HG02571 (cell line): ENCODE measurements at regions not wholly inside any gene's neighbourhood (a gene's known extent, or its start where the extent isn't known, plus 50 kb on each side); places are given as distances from the start of the nearest gene placed in this dataset.
A peak's percentile ranks its signal among the peaks of the same experiment; 100 is the strongest.

ENCODE experiments used
- ATAC-seq: cut with Tn5 transposase; IDR thresholded peaks from one replicate; pipeline ENCODE4 v1.9.1; 2021; ENCODE audit warnings: mild to moderate bottlenecking, moderate library complexity; ENCODE audit not compliant: unreplicated experiment

DNA sequence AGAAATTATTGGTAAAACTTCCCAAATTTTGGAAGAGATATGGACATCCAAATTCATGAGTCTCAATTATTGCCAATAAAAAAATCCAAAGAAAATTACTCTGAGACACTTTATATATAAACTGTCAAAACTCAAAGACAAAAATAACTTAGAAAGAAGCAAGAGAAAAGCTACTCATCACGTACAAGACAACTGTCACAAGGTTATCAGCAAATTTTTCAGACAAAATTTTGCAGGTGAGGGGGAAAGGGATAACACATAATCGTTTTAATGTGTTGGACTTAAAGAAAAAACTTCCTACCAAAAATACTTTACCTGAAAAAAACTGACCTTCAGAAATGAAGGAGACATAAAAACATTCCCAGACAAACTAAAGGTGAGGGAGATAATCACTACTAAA, 272.5 kb downstream of the THBS2 start:
- ATAC-seq = no peak

DNA sequence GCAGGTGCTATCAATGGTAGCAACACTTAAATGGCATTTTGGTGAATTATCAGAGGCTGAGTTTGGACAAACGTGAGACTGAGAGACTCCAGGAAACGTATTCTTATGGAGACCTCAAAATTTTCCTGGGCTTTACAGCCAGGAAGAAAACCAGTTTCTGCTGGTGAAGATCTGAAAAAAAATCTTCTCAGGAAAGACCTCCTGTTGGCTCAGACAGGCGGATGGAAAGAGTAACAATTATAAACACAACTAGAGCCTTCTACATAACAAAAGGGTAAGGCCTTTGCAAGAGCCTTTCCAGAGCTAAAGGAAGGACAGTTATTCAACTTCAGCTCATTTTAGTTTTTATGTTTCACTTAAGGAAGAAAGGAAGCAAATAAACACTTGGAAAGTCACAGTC, 274.4 kb downstream of the THBS2 start:
- no peak for ATAC-seq

DNA sequence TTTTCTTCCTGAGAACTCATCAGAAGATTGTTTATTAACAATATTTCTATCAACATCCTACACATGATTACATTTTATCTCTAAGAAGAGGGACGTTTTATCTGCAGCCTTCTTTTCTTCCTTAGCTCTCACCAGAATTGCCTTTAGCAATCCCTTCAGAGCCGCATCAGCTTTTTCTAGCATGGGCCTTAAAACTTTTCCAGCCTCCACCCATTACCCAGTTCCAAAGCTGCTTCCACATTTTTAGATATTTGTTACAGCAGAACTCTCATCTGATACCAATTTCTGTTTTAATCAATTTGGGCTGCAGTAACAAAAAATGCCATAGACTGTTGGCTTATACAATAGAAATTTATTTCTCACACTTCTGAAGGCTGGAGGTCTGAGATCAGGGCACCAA, 281.5 kb downstream of the THBS2 start:
- ATAC-seq = no peak

DNA sequence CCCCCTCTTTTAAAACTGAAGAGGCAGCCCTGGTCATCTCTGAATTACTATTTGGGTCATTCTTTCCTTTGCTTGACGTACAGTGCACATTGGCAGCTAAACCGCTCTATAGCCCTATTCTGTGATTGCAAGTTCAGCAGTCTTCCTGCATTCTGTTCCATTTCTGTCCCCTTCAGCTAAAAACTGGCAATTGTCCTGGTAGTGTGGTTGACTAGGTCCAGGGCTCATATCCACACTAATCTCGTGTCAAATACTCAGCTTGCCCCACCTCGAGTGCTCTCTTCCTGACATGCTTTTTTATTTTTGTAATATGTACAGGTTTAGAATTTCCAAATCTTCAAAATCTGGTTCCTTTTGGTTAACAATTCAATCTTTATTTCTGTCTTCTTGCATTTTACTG, 282.1 kb downstream of the THBS2 start:
- ATAC-seq = no peak

DNA sequence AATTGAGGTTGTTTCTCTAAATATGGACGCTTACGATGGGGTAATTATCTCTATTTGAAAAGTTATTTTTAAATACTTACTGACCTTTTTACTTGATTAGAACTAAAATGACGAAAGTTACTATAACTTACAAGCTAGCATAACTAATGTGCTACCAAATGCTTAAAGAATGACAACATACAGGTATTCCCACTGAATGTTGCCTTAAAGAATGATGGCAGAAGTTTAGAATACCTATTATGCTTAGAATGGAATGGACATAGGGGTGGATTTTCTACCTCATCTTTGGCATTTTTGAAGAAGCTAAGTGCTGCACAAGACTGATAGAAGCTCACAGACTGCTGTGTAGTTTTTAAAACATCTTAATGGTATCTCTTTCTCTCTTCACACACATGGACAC, 284.8 kb downstream of the THBS2 start:
- ATAC-seq = no peak

DNA sequence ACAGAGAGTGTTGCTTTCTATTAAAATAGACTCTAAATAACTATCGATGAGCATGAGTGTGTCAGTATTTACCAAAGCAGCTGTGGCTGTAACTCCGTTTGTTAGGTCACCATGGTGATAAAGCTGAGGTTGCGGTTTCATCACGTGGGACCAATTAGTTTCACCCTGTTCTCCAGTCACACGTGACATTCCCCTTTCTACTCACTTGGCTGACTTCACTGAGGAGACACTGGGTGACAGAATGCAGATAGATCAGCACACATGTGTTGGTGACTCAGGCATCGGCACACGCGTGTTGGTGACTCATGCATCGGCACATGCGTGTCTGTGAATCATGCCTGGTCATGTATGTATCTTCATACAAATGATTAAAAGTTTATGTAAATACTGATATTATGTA, 285.4 kb downstream of the THBS2 start:
- no peak for ATAC-seq

DNA sequence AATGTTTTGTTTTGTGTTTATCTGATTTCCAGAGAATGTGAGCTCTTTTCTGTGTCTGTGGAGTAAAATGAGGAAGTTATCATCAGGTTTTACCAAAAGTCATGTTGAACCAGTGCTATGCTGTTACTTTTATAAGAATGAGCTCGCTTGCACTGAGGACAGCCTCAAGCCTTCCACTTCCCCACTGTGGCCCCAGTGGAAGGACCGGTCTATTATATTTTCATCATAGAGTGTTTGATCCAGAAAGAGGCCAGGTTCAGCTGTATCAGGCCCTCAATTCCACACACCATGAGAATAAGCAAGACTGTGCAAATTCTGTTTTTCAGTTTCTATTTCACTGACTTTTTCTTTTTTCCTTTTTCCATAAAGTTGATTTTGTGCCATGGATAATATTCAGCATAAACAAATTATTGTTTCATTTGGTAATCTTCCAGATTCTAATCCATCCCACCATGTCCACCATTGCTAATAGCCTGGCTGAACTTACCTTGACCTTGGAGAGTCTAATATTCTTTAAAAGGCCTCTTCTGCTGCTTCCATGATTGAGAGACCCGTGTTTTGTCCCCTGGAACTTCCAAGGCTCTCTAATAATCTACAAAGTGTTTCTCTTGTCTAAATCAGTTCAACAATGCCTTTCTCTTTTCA, 286.2 kb downstream of the THBS2 start:
- no peak for ATAC-seq

DNA sequence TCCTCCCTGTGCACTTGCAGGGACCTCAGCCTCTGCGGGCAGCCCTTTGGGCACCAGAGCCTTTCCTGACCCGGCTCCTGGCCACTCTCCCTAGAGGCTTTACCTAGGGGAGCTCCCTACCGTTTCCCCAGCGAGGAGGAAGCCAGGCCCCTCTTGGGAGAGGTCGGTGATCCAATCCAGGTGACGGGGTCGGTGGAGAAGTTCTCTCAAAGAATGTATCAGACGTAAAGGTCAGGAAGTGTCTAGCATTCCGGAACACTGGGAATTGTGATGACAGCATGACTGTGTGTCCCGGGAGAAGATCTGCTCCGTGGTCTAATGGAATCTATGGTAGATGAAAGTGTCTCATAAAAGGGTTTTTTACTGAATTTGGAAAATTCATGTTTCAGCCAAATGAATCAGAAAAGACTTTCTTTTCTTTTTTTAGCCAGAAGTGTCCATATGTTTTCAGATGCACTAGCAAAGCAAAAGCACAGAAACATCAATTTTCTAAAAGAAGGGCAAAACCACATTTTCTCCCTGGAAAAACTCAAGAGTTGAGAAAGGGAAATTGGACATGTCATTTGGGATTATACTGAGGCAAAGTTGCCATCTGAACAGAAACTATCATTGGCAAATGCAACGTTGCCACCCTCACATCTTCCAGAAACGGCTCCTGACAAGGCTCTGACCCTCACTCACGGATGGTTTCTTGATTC, 289.4 kb downstream of the THBS2 start:
- no peak for ATAC-seq

DNA sequence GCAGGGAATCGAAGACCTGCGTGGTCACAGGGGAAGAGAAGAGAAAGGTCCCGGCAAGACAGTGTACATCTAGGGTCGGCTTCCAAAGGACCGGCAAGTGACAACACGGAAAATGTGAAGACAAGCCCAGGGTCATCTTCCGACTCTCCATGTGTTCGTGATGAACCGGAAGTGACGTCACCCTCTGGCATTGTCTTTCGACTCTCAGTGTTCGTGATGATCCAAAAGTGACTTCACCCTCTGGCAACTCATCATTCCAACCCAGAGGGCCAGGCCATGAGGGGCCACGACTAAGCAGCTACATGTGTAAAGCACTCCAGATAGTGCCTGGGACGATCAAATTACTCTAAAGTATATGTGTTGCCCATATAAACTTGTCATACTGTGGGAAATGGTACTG, 290.8 kb downstream of the THBS2 start:
- ATAC-seq = no peak

DNA sequence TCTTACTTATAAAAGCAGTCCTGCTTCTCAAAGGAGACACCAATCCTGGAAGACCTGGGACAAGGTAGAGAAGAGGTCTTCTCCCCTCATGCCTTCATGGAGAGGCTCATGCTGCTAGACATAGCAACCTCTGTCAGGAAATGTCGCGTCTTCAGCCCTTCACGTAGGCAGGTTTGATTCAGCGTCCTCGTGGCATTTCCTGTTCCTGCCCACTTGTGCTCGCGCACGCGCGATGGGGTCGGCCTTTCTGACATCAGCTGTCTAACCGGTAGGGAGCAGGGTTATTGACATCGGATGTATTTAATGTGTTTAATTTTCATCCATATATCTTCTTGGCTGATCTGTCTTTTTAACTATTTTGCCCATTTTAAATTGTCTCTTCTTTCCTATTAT, 292.4 kb downstream of the THBS2 start:
- ATAC-seq = no peak

DNA sequence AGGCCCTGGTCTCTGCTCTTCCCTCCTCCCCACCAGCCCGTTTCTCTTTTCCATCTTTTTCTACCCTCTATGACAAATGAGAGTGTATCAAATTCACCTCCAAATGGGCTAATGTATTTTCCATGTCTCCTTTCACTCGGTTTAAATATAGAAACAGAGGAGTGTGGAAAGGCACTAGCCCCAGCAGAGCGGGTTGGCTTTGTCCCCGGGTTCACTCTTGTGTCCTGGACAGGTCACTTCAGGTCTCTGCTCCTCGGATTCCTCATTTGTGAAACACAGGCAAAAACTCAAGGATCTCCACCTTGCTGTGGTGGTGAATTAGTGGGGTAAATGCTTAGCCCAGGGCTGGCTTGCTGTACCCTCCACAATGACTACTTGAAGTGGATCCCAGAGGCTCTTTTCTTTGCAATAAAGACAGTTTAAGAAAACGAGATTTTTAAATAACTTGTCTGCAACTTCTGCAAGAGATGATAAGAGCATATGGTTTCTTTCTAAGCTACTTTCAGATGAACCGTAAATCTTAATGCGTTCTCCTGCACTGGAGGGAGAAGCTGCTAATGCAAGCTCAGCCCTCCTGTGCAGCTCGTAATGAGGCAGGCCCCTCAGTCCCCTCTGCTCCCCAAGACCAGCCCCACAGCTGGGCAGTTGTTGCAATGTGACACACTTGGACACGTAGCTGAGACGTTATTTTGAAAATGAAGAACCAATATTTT, 292.9 kb downstream of the THBS2 start:
- no peak for ATAC-seq

DNA sequence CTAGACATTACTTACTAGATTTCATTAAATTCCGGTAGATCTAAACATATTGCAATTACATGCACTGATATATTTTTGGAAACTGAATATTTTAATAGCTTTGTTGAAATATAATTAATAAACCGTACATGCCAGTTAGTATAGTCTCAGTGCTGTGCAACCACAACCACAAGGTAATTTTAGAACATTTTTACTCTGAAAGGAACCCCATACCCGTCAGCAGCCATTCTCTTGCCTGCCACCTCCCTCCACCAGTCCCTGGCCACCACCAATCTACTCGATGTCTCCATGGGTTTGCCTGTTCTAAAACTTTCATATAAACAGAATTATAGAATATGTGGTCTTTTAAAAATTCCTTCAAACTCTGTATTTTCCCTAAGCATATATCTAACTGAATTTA, 293.9 kb downstream of the THBS2 start:
- no peak for ATAC-seq

DNA sequence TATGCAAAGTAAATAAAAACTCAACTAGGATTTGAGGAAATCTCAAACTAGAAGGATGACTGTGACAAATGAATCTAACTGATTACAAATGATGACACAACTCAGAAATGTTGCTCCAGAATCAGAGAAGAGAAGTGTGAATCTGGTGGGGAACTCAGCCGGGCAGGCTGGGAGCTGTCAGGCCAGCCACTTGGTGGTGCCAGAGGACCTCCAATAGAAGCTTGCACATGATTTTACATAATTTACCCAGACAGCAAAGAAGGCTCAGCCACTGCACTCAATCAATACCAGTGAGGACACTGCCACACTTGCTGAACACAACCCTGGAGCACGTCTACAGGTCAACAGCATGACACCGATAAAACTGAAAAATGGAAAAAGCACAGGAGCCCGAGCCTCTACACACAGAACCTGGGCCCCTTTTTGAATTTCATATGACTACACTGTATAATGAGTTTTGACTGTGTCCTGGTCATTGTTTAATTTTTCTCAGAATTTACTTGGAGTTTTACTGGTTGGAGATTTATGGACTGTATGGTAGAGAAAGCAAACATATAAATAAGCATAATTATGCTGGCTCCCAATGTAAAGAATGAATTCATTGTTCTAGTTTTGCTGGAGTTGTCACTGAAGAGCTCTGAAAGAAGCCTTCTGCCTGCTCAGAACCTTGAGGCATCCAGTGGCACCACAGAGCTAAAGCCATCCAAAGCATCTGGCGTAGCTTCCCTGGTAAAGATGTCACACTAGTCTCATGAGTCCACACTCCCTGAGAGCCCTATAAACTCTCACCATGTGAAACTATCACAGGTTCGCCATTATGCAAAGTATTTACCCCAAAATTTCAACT, 296.5 kb downstream of the THBS2 start:
- ATAC-seq = peak; percentile 70

DNA sequence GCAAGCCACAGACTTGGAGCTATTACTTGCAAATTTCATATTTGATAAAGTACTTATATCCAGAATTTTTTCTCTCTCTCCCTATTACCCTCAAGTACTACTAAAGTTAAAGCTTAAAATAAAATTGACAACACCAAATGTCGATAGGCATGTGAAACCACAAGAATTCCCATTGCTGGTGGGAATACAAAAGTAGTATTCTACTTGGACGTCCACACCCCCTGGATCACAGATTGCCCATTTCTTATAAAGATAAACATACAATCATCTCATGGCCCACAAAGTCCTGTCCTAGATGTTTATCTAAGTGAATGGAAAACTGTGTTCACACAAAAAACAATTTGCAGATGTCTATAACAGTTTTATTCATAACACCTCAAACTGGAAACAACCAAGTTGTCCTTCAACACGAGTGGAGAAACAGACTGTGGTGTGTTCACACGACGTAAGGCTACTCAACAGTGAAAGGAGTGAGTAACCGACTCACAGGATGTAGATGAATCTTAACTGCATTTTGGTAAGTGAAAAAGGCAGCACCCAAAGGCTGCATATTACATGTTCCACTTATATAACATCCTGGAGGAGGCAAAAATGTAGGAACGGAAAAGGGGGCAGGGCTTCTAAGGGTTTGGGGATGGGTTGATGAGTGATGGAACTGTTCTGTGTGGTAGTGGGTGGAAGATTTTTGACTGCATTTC, 297.4 kb downstream of the THBS2 start:
- ATAC-seq = no peak

DNA sequence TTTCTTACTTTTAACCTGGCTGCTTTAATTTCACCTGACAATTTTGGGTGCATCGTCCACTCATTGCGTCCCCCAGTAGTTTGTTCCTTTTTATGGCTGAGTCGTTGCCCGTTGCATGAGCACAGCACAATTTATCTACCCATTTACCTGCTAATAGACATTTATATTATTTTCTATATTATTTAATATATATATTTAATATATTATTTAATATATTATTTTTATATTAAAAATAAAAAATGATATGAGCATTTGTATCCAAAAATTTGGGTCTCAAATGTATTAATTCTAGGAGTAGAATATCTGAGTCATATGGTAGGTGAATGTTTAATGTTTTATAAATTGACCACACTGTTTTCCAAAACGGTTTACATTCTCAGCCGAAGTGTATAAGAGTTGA, 300.2 kb downstream of the THBS2 start:
- no peak for ATAC-seq

DNA sequence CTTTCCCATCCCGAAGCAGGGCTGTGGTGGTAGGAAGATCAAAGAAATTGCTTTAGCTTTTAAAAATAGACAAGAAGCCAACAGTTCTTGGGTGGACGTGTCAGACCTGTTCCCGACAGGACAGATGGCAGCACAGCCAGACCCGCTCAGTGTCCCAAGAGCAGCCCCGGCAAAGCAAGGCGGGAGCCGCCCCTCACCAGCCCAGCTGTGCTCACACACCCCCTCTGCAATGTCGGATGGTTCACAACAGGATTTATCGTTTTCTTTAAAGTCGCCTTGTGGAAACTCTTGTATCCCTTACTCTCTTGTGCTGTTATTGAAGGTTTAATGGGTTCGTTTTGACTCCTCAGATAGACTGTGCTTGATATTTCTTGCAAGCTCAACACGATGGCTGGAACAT, 302.4 kb downstream of the THBS2 start:
- no peak for ATAC-seq

DNA sequence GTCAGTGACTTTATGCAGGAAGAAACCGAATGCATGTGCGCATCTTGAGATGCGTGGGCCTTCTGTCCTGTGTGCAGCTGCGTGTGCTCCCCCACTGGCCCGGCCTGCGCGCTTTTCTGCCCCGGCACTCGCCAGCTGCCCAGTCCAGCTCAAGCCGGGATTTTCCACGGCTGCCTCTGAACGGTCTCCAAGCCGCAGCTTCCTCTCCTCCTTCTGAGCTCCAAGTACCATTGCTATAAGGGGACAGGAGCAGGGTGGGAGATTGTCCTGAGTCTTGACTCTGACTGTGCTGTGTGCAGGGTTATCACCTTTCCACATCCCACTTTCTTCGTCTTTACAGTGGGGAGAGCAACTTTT, 302.8 kb downstream of the THBS2 start:
- no peak for ATAC-seq

DNA sequence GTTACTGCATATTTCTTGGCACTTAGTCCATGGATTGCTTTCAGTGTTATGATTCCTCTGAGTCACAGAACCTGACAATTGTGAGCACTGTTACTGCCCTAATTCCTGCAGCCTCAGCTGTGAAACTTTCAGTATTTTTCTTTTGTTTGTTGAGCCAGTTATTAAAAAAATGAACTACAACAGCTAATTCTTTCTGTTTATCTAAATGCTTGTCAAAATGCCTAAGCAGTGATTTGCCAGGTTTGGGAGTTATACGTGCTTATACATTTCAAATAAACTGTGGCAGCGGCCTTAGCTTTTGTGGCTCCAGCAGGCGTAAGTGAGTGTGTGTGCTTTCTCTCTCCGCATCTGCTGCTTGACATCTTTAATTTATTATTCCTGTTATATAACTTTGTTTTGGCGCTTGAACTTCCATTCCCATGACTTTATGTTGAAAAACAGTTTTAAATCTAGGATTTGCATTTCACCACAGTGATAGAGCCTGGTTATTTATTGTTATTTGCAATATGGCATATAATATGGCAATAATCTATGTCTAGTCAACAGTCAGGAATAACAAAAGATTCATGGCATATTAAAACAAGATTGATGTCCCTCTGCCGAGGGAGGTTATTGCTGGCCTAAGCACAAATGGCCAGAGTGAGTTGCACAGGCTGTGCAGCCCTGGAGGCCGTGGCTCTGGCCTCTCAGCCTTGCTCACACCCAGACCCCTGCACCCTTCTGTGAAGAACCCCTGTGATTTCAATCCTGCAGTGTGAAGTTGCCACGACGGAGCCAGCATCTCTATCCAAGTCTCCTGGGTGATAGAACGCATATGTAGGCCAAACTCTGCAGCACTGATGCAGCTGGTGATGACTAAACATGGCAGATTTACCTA, 303.4 kb downstream of the THBS2 start:
- ATAC-seq = no peak

DNA sequence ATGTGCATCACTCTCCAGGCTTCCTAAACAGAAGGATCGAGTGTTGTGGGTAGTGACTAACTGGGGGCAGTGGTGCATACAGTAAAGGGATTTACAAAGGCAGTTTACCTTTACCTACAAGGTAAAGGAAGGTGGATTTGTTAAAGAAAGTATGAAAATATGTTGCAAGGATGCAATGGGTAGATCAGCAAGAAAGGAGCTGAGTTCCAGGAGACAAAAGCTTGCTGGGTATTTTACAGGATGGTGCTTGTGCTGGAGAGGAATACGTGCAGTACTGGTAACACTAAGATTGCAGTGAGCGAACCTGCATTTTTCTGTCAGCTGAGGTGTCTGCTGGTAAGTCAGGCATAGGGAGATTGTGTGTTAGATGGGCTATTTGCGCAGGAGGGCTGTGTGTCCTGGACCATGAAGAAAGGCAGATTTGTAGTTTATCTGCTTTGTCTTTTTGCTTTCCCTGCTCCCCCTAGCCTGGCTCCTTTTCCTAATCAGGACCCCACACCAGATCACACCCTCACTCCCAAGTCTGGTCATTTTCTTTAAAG, 304.6 kb downstream of the THBS2 start:
- no peak for ATAC-seq

DNA sequence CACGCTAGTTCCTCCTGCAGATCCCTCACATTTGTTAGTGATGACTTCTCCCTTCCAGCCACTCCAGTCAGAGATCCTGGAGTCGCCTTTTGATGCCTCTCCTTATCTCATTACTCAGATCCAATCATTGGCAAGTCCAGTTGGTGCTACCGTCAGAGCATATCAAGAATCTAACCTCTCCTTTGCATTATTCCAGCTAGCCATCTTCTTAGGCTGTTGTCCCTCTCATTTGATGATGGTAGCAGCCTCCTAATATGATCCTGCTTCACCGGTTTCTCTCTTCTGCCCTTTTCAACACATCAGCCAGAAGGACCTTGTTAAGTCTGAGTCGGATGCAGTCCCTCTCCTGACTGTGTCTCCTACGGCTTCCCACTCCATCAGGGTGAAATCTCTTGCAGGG, 305.6 kb downstream of the THBS2 start:
- no peak for ATAC-seq
